ENCODE measurements at regions not wholly inside any gene's neighbourhood (a gene's known extent, or its start where the extent isn't known, plus 50 kb on each side); places are given as distances from the start of the nearest gene placed in this dataset.

DNA sequence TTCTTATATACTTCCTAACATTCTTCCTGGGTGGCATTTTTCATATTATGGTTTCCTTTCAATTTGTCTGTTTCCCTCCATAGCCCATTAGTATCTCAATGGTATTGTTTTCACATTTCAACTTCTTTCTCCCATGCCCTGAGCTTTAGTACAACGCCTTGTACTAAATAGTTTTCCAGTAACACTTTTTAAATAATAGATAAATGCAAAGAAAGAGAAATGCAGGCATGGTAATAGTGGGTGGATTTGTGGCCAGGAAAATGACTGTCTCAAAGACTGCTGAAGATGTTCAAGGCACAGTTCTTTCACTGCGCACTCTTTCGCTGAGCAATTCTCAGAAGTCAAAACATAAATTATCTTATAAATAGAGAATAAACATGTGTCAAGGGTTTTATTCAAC, 145.1 kb downstream of the LCA5 start:
- Histone ChIP-seq H3K4me3 (ENCODE audit: low read depth, low read length) (no peak overlapping the region), H3K9me3 (ENCODE audit: control insufficient read depth in 2 of 2, low read length in 2 of 2) (no peaks in the 10 kb centered on the region)

DNA sequence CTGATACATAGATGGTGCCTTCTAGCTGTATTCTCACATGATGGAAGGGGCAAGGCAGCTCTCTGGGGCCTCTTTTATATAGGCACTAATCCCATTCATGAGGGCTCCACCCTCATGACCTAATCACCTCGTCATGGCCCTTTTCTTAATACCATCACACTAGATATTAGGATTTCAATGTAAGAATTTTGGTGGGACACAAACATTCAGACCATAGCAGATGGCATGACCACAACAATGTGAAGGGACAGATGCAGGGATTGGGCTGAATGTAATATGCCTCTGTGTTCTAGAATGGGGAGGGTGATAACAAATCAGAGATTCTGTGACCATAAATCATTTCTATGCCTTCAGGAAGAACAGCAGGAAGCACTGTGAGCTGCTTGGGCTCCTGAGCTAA, 145.8 kb downstream of the LCA5 start:
- no peak overlapping the region for H3K27ac Mint-ChIP-seq
- no peak overlapping the region for H3K4me3 Mint-ChIP-seq
- H3K27me3 Mint-ChIP-seq, result no peaks in the 10 kb centered on the region

More for the DNA sequence above, 145.1 kb downstream of the LCA5 start:
- Mint-ChIP-seq H3K4me1 (no peaks in the 10 kb centered on the region), H3K27ac (no peak overlapping the region), H3K9me3 (peaks cover 0 to 9% (median 2%) of the 10 kb centered on the region in 7 donors), H3K4me3 (no peak overlapping the region), H3K36me3 (no peaks in the 10 kb centered on the region), H3K27me3 (no peaks in the 10 kb centered on the region)
- Histone ChIP-seq H3K36me3 (ENCODE audit: control insufficient read depth, insufficient read depth, low read length) (no peaks in the 10 kb centered on the region), H3K4me1 (ENCODE audit: control insufficient read depth, insufficient read depth, low read length, poor library complexity, severe bottlenecking) (no peaks in the 10 kb centered on the region), H3K27ac (ENCODE audit: insufficient read depth, low read length, poor library complexity, severe bottlenecking) (no peak overlapping the region), H3K27me3 (ENCODE audit: control insufficient read depth, insufficient read depth, low read length) (no peaks in the 10 kb centered on the region)
- ATAC-seq (ENCODE audit: low read depth in 2 of 2) (no peak), DNase-seq (no peak)

DNA sequence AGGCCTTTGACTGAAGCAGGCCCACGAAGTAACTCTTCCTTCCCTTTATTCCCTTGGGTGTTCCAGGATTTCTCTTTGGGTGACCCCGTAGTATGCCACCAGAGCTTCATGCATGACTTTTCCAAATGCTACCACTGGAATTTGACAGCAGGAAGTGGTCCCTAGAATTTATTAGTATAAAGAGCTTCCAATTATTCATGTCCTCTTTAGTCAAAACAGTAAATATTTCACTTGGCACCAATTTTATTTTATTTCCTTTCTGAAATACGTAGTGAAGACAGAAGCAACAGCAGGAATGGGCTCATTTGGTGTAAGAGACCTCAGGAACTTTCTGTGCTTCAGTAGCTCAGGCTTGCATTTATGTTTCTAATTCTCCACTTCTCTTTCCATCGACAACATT, 151.3 kb downstream of the LCA5 start:
- no peaks in the 10 kb centered on the region for H3K4me1 ChIP-seq (ENCODE audit: control insufficient read depth, insufficient read depth, low read length, poor library complexity, severe bottlenecking)
- no peak overlapping the region for H3K27ac ChIP-seq (ENCODE audit: insufficient read depth, low read length, poor library complexity, severe bottlenecking)
- no peaks in the 10 kb centered on the region for H3K36me3 ChIP-seq (ENCODE audit: control insufficient read depth, insufficient read depth, low read length)
- Mint-ChIP-seq H3K27ac (no peak overlapping the region), H3K4me3 (no peak overlapping the region), H3K27me3 (no peaks in the 10 kb centered on the region), H3K9me3 (peaks cover 0 to 3% (median 0%) of the 10 kb centered on the region in 7 donors), H3K4me1 (no peaks in the 10 kb centered on the region), H3K36me3 (no peaks in the 10 kb centered on the region)
- H3K4me3 ChIP-seq (ENCODE audit: low read depth, low read length), result no peak overlapping the region
- ATAC-seq (ENCODE audit: low read depth in 2 of 2) (no peak), DNase-seq (no peak)
- no peaks in the 10 kb centered on the region for H3K9me3 ChIP-seq (ENCODE audit: control insufficient read depth in 2 of 2, low read length in 2 of 2)
- no peaks in the 10 kb centered on the region for H3K27me3 ChIP-seq (ENCODE audit: control insufficient read depth, insufficient read depth, low read length)

More for the DNA sequence above, 145.8 kb downstream of the LCA5 start:
- Mint-ChIP-seq H3K9me3 (peaks cover 0 to 9% (median 2%) of the 10 kb centered on the region in 7 donors), H3K36me3 (no peaks in the 10 kb centered on the region), H3K4me1 (no peaks in the 10 kb centered on the region)
- no peaks in the 10 kb centered on the region for H3K9me3 ChIP-seq (ENCODE audit: control insufficient read depth in 2 of 2, low read length in 2 of 2)
- H3K36me3 ChIP-seq (ENCODE audit: control insufficient read depth, insufficient read depth, low read length), result no peaks in the 10 kb centered on the region
- no peaks in the 10 kb centered on the region for H3K27me3 ChIP-seq (ENCODE audit: control insufficient read depth, insufficient read depth, low read length)
- ATAC-seq (ENCODE audit: low read depth in 2 of 2) (no peak), DNase-seq (no peak)
- H3K4me1 ChIP-seq (ENCODE audit: control insufficient read depth, insufficient read depth, low read length, poor library complexity, severe bottlenecking), result no peaks in the 10 kb centered on the region
- no peak overlapping the region for H3K4me3 ChIP-seq (ENCODE audit: low read depth, low read length)
- no peak overlapping the region for H3K27ac ChIP-seq (ENCODE audit: insufficient read depth, low read length, poor library complexity, severe bottlenecking)

DNA sequence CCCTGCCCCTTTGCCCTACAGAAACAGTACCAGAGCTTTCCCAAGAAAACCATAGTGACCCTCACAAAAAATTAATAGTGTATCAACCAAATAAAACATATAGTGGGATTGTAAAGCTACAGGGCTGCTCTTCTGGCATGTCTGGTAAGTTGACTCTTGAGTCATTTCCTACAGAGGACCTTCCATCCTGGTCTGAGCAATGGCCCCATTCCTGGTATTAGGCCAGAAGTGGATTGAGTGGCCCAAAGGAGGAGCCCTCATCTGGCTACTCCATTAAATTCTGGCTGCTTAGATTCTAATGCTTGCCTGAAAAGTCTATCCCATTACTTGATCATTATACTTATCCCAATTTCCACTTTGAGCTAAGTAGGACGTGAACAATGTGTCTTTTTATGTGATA, 150.9 kb upstream of the HMGN3 start:
- H3K4me1 ChIP-seq (ENCODE audit: control insufficient read depth, insufficient read depth, low read length, poor library complexity, severe bottlenecking), result no peaks in the 10 kb centered on the region
- no peak for DNase-seq
- H3K27ac Mint-ChIP-seq, result no peak overlapping the region
- H3K27ac ChIP-seq (ENCODE audit: insufficient read depth, low read length, poor library complexity, severe bottlenecking), result no peak overlapping the region
- no peak for ATAC-seq (ENCODE audit: low read depth in 2 of 2)
- H3K4me1 Mint-ChIP-seq, result no peaks in the 10 kb centered on the region
- H3K9me3 Mint-ChIP-seq, result peaks cover 0 to 3% (median 0%) of the 10 kb centered on the region in 7 donors
- no peaks in the 10 kb centered on the region for H3K27me3 Mint-ChIP-seq
- H3K36me3 Mint-ChIP-seq, result no peaks in the 10 kb centered on the region
- H3K4me3 Mint-ChIP-seq, result no peak overlapping the region
- H3K36me3 ChIP-seq (ENCODE audit: control insufficient read depth, insufficient read depth, low read length), result no peaks in the 10 kb centered on the region
- H3K4me3 ChIP-seq (ENCODE audit: low read depth, low read length), result no peak overlapping the region
- H3K27me3 ChIP-seq (ENCODE audit: control insufficient read depth, insufficient read depth, low read length), result no peaks in the 10 kb centered on the region
- no peaks in the 10 kb centered on the region for H3K9me3 ChIP-seq (ENCODE audit: control insufficient read depth in 2 of 2, low read length in 2 of 2)

DNA sequence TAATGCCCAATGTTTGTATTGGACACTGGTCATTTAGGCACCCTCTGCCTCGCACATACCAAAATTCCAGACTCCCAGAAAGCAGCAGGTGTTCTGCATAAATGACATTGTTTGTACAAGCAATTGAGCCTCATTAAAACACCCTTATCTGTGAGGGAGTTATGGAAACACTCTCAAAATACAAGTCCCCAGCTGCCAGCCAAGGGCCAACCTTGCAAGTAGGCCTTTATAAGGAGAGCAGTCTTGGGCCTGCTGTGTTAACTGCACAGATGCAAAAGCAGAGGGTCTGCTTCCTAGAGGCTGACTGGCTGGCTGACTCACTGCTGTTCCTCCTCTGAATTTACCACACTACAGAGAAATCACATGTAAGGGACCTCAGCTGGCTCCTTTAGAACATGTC, 150.4 kb upstream of the HMGN3 start:
- Histone ChIP-seq H3K27ac (ENCODE audit: insufficient read depth, low read length, poor library complexity, severe bottlenecking) (no peak overlapping the region), H3K36me3 (ENCODE audit: control insufficient read depth, insufficient read depth, low read length) (no peaks in the 10 kb centered on the region), H3K4me3 (ENCODE audit: low read depth, low read length) (no peak overlapping the region), H3K9me3 (ENCODE audit: control insufficient read depth in 2 of 2, low read length in 2 of 2) (no peaks in the 10 kb centered on the region), H3K27me3 (ENCODE audit: control insufficient read depth, insufficient read depth, low read length) (no peaks in the 10 kb centered on the region), H3K4me1 (ENCODE audit: control insufficient read depth, insufficient read depth, low read length, poor library complexity, severe bottlenecking) (no peaks in the 10 kb centered on the region)
- H3K4me1 Mint-ChIP-seq, result no peaks in the 10 kb centered on the region
- no peaks in the 10 kb centered on the region for H3K36me3 Mint-ChIP-seq
- no peaks in the 10 kb centered on the region for H3K27me3 Mint-ChIP-seq
- DNase-seq (no peak), ATAC-seq (ENCODE audit: low read depth in 2 of 2) (no peak)
- H3K4me3 Mint-ChIP-seq, result no peak overlapping the region
- H3K9me3 Mint-ChIP-seq, result peaks cover 0 to 3% (median 0%) of the 10 kb centered on the region in 7 donors
- H3K27ac Mint-ChIP-seq, result no peak overlapping the region

DNA sequence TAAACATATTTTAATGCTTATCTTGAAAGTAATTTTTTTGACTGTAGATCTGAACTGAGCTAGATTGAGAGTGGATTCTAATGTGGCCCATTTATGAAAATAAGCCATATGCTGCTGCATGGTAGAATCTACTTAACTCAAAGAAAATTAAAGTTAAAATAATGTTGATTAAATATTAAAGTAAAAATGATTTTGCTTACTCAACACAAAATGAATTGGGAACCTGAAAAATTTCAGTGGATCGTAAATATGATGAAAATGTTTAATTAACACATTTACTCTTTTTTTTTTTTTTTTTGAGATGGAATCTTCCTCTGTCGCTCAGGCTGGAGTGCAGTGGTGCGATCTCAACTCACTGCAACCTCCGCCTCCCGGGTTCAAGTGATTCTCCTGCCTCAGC, 144.5 kb upstream of the HMGN3 start:
- Mint-ChIP-seq H3K9me3 (peaks cover 0 to 1% (median 0%) of the 10 kb centered on the region in 7 donors), H3K4me3 (no peak overlapping the region), H3K4me1 (no peaks in the 10 kb centered on the region), H3K36me3 (no peaks in the 10 kb centered on the region), H3K27ac (no peak overlapping the region), H3K27me3 (no peaks in the 10 kb centered on the region)
- Histone ChIP-seq H3K4me3 (ENCODE audit: low read depth, low read length) (no peak overlapping the region), H3K36me3 (ENCODE audit: control insufficient read depth, insufficient read depth, low read length) (no peaks in the 10 kb centered on the region), H3K4me1 (ENCODE audit: control insufficient read depth, insufficient read depth, low read length, poor library complexity, severe bottlenecking) (no peaks in the 10 kb centered on the region), H3K9me3 (ENCODE audit: control insufficient read depth in 2 of 2, low read length in 2 of 2) (no peaks in the 10 kb centered on the region), H3K27me3 (ENCODE audit: control insufficient read depth, insufficient read depth, low read length) (no peaks in the 10 kb centered on the region), H3K27ac (ENCODE audit: insufficient read depth, low read length, poor library complexity, severe bottlenecking) (no peak overlapping the region)
- ATAC-seq (ENCODE audit: low read depth in 2 of 2) (no peak), DNase-seq (no peak)

DNA sequence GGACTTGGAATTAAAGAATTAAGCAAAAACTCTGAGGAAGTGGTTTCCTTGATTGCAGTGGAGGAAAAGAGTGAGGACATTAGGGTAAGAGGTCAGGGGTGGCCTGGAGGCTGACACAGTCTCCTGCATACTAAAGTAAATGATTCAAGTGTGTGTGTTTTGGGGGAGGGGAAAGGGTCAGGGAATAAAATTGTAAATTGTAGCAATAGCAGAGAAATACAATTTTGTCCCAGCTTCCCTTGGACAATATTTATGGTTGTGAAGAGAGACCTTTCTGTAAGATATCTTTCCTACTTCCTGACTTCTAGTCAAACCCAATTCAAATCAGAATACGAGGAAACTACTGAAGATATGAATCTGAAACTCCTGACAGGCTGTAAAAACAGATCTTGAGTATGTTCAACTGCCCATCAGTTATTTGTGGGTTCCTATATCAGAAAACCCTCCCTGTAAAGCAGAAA, 143.4 kb upstream of the HMGN3 start:
- DNase-seq (no peak), ATAC-seq (ENCODE audit: low read depth in 2 of 2) (no peak)
- Histone ChIP-seq H3K9me3 (ENCODE audit: control insufficient read depth in 2 of 2, low read length in 2 of 2) (no peaks in the 10 kb centered on the region), H3K27me3 (ENCODE audit: control insufficient read depth, insufficient read depth, low read length) (no peaks in the 10 kb centered on the region), H3K27ac (ENCODE audit: insufficient read depth, low read length, poor library complexity, severe bottlenecking) (no peak overlapping the region), H3K4me1 (ENCODE audit: control insufficient read depth, insufficient read depth, low read length, poor library complexity, severe bottlenecking) (no peaks in the 10 kb centered on the region), H3K4me3 (ENCODE audit: low read depth, low read length) (no peak overlapping the region), H3K36me3 (ENCODE audit: control insufficient read depth, insufficient read depth, low read length) (no peaks in the 10 kb centered on the region)
- Mint-ChIP-seq H3K4me1 (no peaks in the 10 kb centered on the region), H3K36me3 (no peaks in the 10 kb centered on the region), H3K27me3 (no peaks in the 10 kb centered on the region), H3K9me3 (peaks cover 0 to 1% (median 0%) of the 10 kb centered on the region in 7 donors), H3K27ac (no peak overlapping the region), H3K4me3 (no peak overlapping the region)

DNA sequence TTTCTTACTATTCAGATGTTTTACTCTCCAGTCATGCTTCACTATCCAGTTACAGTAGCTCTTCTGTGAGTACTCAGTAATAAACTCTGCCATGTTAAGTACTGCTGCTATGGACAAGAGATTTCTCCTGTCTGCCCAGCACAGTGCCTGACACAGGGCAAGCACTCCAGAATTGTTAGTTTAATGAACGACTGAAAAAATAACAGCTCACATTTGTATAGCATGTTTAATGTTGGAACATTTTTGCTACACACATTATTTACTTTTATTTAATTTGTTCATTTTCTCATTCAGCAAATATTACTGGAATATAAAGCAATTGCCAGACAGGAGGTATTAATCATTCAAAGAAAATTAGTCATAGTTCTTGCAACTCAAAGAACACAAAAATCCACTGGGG, 142.6 kb upstream of the HMGN3 start:
- Mint-ChIP-seq H3K4me1 (no peaks in the 10 kb centered on the region), H3K36me3 (no peaks in the 10 kb centered on the region), H3K9me3 (peaks cover 0 to 1% (median 0%) of the 10 kb centered on the region in 7 donors), H3K4me3 (no peak overlapping the region), H3K27me3 (no peaks in the 10 kb centered on the region), H3K27ac (no peak overlapping the region)
- no peak overlapping the region for H3K27ac ChIP-seq (ENCODE audit: insufficient read depth, low read length, poor library complexity, severe bottlenecking)
- DNase-seq (no peak), ATAC-seq (ENCODE audit: low read depth in 2 of 2) (no peak)
- H3K9me3 ChIP-seq (ENCODE audit: control insufficient read depth in 2 of 2, low read length in 2 of 2), result no peaks in the 10 kb centered on the region
- no peaks in the 10 kb centered on the region for H3K36me3 ChIP-seq (ENCODE audit: control insufficient read depth, insufficient read depth, low read length)
- no peaks in the 10 kb centered on the region for H3K27me3 ChIP-seq (ENCODE audit: control insufficient read depth, insufficient read depth, low read length)
- H3K4me3 ChIP-seq (ENCODE audit: low read depth, low read length), result no peak overlapping the region
- no peaks in the 10 kb centered on the region for H3K4me1 ChIP-seq (ENCODE audit: control insufficient read depth, insufficient read depth, low read length, poor library complexity, severe bottlenecking)

Data from CD4-positive, CD25-positive, alpha-beta regulatory T cell (primary cell).